K562 (cell line): ENCODE measurements at regions not wholly inside any gene's neighbourhood (a gene's known extent, or its start where the extent isn't known, plus 50 kb on each side); places are given as distances from the start of the nearest gene placed in this dataset.

Experiments
- CTCF ChIP-seq, 3 experiments: IDR thresholded peaks in 2 of 3; conservative IDR thresholded peaks in 1 of 3; 2 replicates each; pipeline ENCODE4 v1.5.1; 2011 to 2012; ENCODE audit warnings: low read length in 3 of 3, mild to moderate bottlenecking in 3 of 3, control low read depth in 2 of 3, improper control_type of control experiment in 1 of 3, inconsistent platforms in 1 of 3, low read depth in 1 of 3, mixed read lengths in 1 of 3, moderate library complexity in 1 of 3; ENCODE audit not compliant: insufficient read depth in 2 of 3
- ELK1 ChIP-seq: sonication (generic); formaldehyde crosslinking; IDR thresholded peaks from 2 replicates; pipeline ENCODE4 v1.8.1; 2022; ENCODE audit warnings: missing genetic modification reagents
- NFIC ChIP-seq: fragments of 450-650 bp; IDR thresholded peaks from 2 replicates; pipeline ENCODE4 v1.6.1; 2017; ENCODE audit warnings: mild to moderate bottlenecking, inconsistent platforms
- PHF20 ChIP-seq: fragments of 450-650 bp; IDR thresholded peaks from 2 replicates; pipeline ENCODE4 v1.6.1; 2018; ENCODE audit not compliant: partially characterized antibody
- POLR2AphosphoS5 ChIP-seq: IDR thresholded peaks from 2 replicates; pipeline ENCODE4 v1.6.1; 2011; ENCODE audit warnings: mild to moderate bottlenecking, low read depth, low read length, moderate library complexity; ENCODE audit not compliant: control insufficient read depth, insufficient read depth
- RFX5 ChIP-seq: IDR thresholded peaks from 2 replicates; pipeline ENCODE4 v1.6.1; 2011; ENCODE audit warnings: low read depth, mild to moderate bottlenecking, improper control_type of control experiment, low read length
- SAP30 ChIP-seq: fragments of 200-600 bp; sonication (generic); IDR thresholded peaks from 2 replicates; pipeline ENCODE4 v1.6.1; 2012; ENCODE audit warnings: borderline replicate concordance, low read depth, mild to moderate bottlenecking, moderate library complexity, low read length, control low read depth, inconsistent platforms; ENCODE audit not compliant: insufficient read depth, poor library complexity, severe bottlenecking
- TAF1 ChIP-seq: IDR thresholded peaks from 2 replicates; pipeline ENCODE4 v1.6.1; 2011; ENCODE audit warnings: mild to moderate bottlenecking, low read length, moderate library complexity; ENCODE audit not compliant: insufficient read depth, control insufficient read depth, severe bottlenecking; ENCODE audit errors: extremely low read depth
- ZKSCAN8 ChIP-seq: fragments of 200-800 bp; sonication (Bioruptor generic); IDR thresholded peaks from 2 replicates; pipeline ENCODE4 v1.6.1; 2016; ENCODE audit warnings: missing genetic modification characterization, missing compliant biosample characterization
- ZNF592 ChIP-seq: fragments of 450-650 bp; IDR thresholded peaks from 2 replicates; pipeline ENCODE4 v1.6.1; 2017; ENCODE audit warnings: antibody characterized with exemption, mild to moderate bottlenecking

GRCh38 chr6:1253816-1254215 is 58.1 kb upstream of the FOXQ1 start:
- TF ChIP-seq SAP30: no peak
- no peak for TF ChIP-seq ZNF592
- no peak for TF ChIP-seq RFX5
- no peak for TF ChIP-seq ELK1 (CRISPR knock-in tag)
- no peak for TF ChIP-seq PHF20
- TF ChIP-seq NFIC: no peak
- TF ChIP-seq POLR2AphosphoS5: no peak
- no peak for TF ChIP-seq ZKSCAN8
- no peak for TF ChIP-seq TAF1
- no peak for TF ChIP-seq CTCF (IDR thresholded peaks at IDR 0.05 in 2 of 3, conservative IDR thresholded peaks at IDR 0.05 in 1 of 3; ENCODE audit: insufficient read depth in 2 of 3, low read depth in 1 of 3, low read length in 3 of 3)
